ENCODE measurements at regions not wholly inside any gene's neighbourhood (a gene's known extent, or its start where the extent isn't known, plus 50 kb on each side); places are given as distances from the start of the nearest gene placed in this dataset.

DNA sequence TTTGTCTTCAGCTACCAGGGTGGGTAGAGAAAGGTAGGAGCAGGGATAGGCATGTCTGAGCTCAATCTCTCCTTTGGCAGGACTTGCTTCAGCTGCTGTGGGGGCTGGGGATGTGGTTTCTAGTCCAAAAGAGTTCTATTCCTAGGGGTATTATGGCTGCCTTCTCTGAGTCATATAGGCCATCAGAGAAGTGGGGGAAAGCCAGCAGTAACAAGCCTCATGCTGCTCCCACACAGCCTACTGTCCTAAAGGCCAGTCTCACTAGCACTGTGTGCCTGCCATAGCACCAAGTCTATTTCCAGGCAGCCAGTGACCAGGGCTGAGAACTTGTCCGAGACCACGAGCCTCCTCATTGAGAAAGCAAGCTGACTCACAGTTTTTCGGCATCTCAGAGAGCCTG is 270.6 kb downstream of the DCAF12L2 start:
- peaks cover 4% of the 10 kb centered on the region for H3K9me3 ChIP-seq (replicated peaks)
- H3K27ac ChIP-seq (replicated peaks) = no peak overlapping the region
- DNase-seq = no peak
- H3K4me3 ChIP-seq = no peak overlapping the region
- H3K4me1 ChIP-seq = no peaks in the 10 kb centered on the region
- TF ChIP-seq, protein P1, sequence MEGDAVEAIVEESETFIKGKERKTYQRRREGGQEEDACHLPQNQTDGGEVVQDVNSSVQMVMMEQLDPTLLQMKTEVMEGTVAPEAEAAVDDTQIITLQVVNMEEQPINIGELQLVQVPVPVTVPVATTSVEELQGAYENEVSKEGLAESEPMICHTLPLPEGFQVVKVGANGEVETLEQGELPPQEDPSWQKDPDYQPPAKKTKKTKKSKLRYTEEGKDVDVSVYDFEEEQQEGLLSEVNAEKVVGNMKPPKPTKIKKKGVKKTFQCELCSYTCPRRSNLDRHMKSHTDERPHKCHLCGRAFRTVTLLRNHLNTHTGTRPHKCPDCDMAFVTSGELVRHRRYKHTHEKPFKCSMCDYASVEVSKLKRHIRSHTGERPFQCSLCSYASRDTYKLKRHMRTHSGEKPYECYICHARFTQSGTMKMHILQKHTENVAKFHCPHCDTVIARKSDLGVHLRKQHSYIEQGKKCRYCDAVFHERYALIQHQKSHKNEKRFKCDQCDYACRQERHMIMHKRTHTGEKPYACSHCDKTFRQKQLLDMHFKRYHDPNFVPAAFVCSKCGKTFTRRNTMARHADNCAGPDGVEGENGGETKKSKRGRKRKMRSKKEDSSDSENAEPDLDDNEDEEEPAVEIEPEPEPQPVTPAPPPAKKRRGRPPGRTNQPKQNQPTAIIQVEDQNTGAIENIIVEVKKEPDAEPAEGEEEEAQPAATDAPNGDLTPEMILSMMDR (IDR thresholded peaks at IDR 0.05; ENCODE audit: borderline replicate concordance) = no peak
- H3K36me3 ChIP-seq = no peaks in the 10 kb centered on the region
- intact Hi-C loops (cut with micrococcal nuclease) = no loop called here
- no peaks in the 10 kb centered on the region for H3K27me3 ChIP-seq (ENCODE audit: low read depth)

DNA sequence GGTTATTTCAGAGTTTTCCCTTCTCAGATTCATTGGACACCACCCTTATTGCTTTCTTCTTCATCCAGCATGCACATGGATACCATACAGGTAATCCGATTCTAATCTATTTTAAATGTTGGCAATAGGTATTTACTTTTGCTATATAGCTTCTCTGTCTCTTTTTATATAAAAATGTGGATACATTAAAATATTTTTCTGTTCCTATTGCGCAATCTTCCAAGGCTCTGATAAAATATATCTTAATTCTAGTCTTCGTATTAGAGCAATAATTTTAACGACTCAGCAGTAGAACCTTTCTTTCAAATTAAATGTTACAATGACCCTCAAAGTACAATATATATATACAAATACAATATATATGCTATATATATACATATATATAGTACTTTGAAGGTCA is 239.8 kb downstream of the DCAF12L2 start:
- TF ChIP-seq, protein P1 (IDR thresholded peaks at IDR 0.05; ENCODE audit: borderline replicate concordance) = no peak
- Histone ChIP-seq H3K27me3 (ENCODE audit: low read depth) (no peaks in the 10 kb centered on the region), H3K27ac (replicated peaks) (no peak overlapping the region), H3K9me3 (replicated peaks) (peaks cover 1% of the 10 kb centered on the region), H3K4me3 (no peak overlapping the region), H3K36me3 (no peaks in the 10 kb centered on the region), H3K4me1 (no peaks in the 10 kb centered on the region)
- intact Hi-C loops (cut with micrococcal nuclease) = no loop called here
- DNase-seq = no peak

DNA sequence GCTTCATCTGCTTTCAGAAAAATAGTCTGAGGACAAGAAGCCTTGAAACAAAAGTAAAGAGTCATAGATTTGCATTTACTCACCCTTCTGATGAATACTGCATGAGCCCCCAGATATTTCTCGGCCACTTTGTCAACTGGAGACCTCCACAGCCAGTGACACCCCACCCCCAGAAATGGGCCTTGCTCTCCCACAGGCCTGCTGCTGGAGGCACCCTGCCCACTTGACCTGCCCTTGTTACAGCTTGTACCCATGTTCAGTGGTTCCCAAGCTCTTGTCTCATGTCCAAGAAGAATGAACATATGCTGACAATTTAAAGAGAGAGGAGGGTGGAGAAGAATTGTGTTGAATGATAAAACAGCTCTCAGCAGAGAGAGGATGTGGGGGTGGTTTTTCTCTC is 225.1 kb downstream of the DCAF12L2 start:
- Histone ChIP-seq H3K27ac (replicated peaks) (no peak overlapping the region), H3K9me3 (replicated peaks) (peaks cover 11% of the 10 kb centered on the region), H3K4me3 (no peak overlapping the region), H3K4me1 (no peaks in the 10 kb centered on the region), H3K36me3 (no peaks in the 10 kb centered on the region), H3K27me3 (ENCODE audit: low read depth) (no peaks in the 10 kb centered on the region)
- DNase-seq = no peak
- intact Hi-C loops (cut with micrococcal nuclease) = no loop called here
- TF ChIP-seq, protein P1 (IDR thresholded peaks at IDR 0.05; ENCODE audit: borderline replicate concordance) = no peak

DNA sequence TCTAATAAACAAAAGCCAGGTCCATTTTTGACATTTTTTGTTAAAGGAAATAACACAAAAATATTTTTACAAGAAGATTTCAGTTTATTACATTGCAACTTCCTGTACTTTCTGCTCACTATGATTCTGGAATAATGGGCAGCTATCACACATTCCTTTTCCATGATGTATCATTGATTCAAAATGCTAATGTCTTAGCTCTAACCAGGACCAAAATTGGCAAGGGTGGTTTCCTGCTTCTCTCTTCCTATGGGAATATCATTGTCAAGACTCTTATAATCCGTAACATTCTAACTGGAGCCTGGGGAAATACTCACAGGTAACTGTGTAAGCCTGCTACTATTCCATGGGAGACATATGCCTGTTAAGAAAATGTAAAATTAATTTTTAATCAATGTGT is 218.6 kb downstream of the DCAF12L2 start:
- no peak overlapping the region for H3K27ac ChIP-seq (replicated peaks)
- H3K4me1 ChIP-seq = no peaks in the 10 kb centered on the region
- H3K27me3 ChIP-seq (ENCODE audit: low read depth) = no peaks in the 10 kb centered on the region
- intact Hi-C loops (cut with micrococcal nuclease) = no loop called here
- DNase-seq = no peak
- no peak overlapping the region for H3K4me3 ChIP-seq
- no peaks in the 10 kb centered on the region for H3K9me3 ChIP-seq (replicated peaks)
- H3K36me3 ChIP-seq = no peaks in the 10 kb centered on the region
- TF ChIP-seq, protein P1 (IDR thresholded peaks at IDR 0.05; ENCODE audit: borderline replicate concordance) = no peak

DNA sequence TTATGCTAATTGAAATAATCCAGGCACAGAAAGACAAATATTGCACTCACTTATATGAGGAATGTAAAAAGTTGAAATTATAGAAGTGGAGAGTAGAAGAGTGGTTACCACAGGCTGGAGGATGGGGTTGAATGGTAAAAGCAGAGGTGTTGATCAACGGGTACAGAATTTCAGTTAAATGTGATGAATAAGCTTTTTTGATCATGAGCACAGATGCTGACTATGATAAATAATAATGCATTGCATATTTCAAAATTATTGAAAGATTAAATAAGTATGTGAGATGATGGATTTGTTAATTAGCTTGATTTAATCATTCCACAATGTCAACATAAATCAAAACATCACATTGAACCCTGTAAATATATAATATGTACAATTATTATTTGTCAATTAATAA is 213.1 kb downstream of the DCAF12L2 start:
- H3K27ac ChIP-seq (replicated peaks) = no peak overlapping the region
- TF ChIP-seq, protein P1 (IDR thresholded peaks at IDR 0.05; ENCODE audit: borderline replicate concordance) = no peak
- H3K9me3 ChIP-seq (replicated peaks) = no peaks in the 10 kb centered on the region
- H3K36me3 ChIP-seq = no peaks in the 10 kb centered on the region
- no peak for DNase-seq
- no peaks in the 10 kb centered on the region for H3K4me1 ChIP-seq
- intact Hi-C loops (cut with micrococcal nuclease) = no loop called here
- H3K27me3 ChIP-seq (ENCODE audit: low read depth) = no peaks in the 10 kb centered on the region
- no peak overlapping the region for H3K4me3 ChIP-seq

DNA sequence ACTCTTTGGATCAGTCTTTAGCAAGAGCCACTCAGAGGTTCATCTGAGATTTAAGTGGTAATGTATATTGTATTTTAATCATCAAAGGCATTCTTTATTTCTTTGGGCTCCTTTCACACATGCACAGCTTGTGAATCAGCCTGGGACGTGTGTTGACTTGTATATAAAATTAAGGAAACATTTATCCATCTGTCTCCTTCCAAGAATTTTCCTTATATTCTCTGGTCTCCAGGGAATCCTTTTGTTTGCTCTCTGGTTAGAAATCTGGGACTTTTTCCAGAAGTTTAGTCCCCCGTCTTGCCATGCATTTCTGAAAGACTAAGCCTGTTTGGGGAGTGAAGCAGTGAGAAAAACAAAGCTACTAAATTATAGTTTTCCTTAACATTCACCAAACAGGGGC is 212.3 kb downstream of the DCAF12L2 start:
- Histone ChIP-seq H3K27ac (replicated peaks) (no peak overlapping the region), H3K4me1 (no peaks in the 10 kb centered on the region), H3K36me3 (no peaks in the 10 kb centered on the region), H3K27me3 (ENCODE audit: low read depth) (no peaks in the 10 kb centered on the region), H3K9me3 (replicated peaks) (no peaks in the 10 kb centered on the region), H3K4me3 (no peak overlapping the region)
- DNase-seq = no peak
- TF ChIP-seq, protein P1 (IDR thresholded peaks at IDR 0.05; ENCODE audit: borderline replicate concordance) = no peak
- intact Hi-C loops (cut with micrococcal nuclease) = no loop called here
